ENCODE measurements at regions not wholly inside any gene's neighbourhood (a gene's known extent, or its start where the extent isn't known, plus 50 kb on each side); places are given as distances from the start of the nearest gene placed in this dataset.
A peak's percentile ranks its signal among the peaks of the same experiment; 100 is the strongest.

- Histone ChIP-seq H3K4me3 (no peak overlapping the region), H3K36me3 (ENCODE audit: insufficient read depth in 1 of 2, low read depth in 1 of 2) (no peaks in the 10 kb centered on the region), H3K27ac (no peak overlapping the region), H3K4me1 (no peaks in the 10 kb centered on the region), H3K27me3 (ENCODE audit: insufficient read depth in 3 of 3, low read length in 2 of 3) (no peaks in the 10 kb centered on the region), H3K9me3 (no peaks in the 10 kb centered on the region)
- WGBS, 3 donors: 91 to 98% (median 94%) methylated on average over 3 of the region's 3 CpGs
- ATAC-seq: no peak
- intact Hi-C loops (cut with DNase I): loop anchor here (5.0 to 10.0 kb wide), 2 partner anchors 144 to 147 kb away; no protein-coding TSS in a partner anchor
- TF ChIP-seq CTCF (IDR thresholded peaks at IDR 0.05): no peak
- no peak for DNase-seq
These were observed 423.1 kb upstream of the CHST9 start for GRCh38 chr18:27608174-27608573.

- H3K9me3 ChIP-seq: no peaks in the 10 kb centered on the region
- H3K36me3 ChIP-seq (ENCODE audit: insufficient read depth in 1 of 2, low read depth in 1 of 2): no peaks in the 10 kb centered on the region
- intact Hi-C loops (cut with DNase I): loop anchor here (5.0 to 10.0 kb wide), 2 partner anchors 146 to 148 kb away; no protein-coding TSS in a partner anchor
- no peak for TF ChIP-seq CTCF (IDR thresholded peaks at IDR 0.05)
- H3K4me1 ChIP-seq: peaks cover 5% of the 10 kb centered on the region
- DNase-seq (no peak), ATAC-seq (no peak)
- no peak overlapping the region for H3K27ac ChIP-seq
- H3K27me3 ChIP-seq (ENCODE audit: insufficient read depth in 3 of 3, low read length in 2 of 3): no peaks in the 10 kb centered on the region
- 55 to 64% (median 60%) methylated on average over 2 of the region's 2 CpGs for WGBS, 3 donors
- H3K4me3 ChIP-seq: no peak overlapping the region
These were observed 421.6 kb upstream of the CHST9 start for GRCh38 chr18:27606741-27607140.

DNA sequence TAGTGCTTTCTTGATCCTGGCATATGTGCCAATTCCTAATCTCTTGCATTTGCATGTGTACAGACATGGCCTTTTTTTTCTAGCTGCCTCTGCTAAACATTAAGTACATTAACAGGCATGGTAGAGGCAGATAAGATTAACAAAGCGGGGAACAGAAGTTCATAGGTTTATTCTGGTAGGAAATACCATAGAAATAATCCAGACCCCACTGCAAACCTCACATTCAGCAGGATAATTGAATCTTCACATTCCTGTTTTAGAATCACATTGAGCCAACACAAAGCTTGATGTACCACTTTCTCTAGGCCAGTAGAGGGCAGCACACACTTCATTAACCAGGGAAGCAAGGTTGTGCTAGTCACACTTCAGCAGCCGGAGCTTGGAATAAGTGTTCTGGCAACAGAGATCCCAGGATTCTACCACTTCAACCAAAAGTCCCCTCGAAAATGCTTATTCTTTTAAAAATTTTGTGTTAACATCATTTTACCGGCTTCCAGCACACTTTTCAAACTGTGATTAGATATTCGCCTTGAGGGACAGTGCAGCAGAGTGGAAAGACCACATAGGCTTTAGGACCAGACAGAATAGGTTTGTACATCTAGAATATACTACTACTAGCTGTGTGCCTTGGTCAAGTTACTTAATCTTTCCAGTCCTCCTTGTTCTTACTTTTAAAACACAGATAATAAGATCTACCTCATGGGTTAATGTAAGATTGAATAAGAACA, 420.2 kb upstream of the CHST9 start:
- H3K27me3 ChIP-seq (ENCODE audit: insufficient read depth in 3 of 3, low read length in 2 of 3): no peaks in the 10 kb centered on the region
- intact Hi-C loops (cut with DNase I): loop anchor here (5.0 to 10.0 kb wide), 2 partner anchors 147 to 150 kb away; no protein-coding TSS in a partner anchor
- ATAC-seq (peak; percentile 71 to 89 (median 80)), DNase-seq (no peak)
- 30% methylated on average over 5 of the region's 5 CpGs for WGBS, 3 donors
- no peak overlapping the region for H3K4me3 ChIP-seq
- H3K9me3 ChIP-seq: no peaks in the 10 kb centered on the region
- TF ChIP-seq CTCF (IDR thresholded peaks at IDR 0.05): peak; percentile 74
- no peaks in the 10 kb centered on the region for H3K36me3 ChIP-seq (ENCODE audit: insufficient read depth in 1 of 2, low read depth in 1 of 2)
- H3K27ac ChIP-seq: no peak overlapping the region
- peaks cover 5% of the 10 kb centered on the region for H3K4me1 ChIP-seq

- Histone ChIP-seq H3K9me3 (no peaks in the 10 kb centered on the region), H3K27me3 (ENCODE audit: insufficient read depth in 3 of 3, low read length in 2 of 3) (no peaks in the 10 kb centered on the region), H3K27ac (no peak overlapping the region), H3K4me1 (peaks cover 5% of the 10 kb centered on the region), H3K36me3 (ENCODE audit: insufficient read depth in 1 of 2, low read depth in 1 of 2) (no peaks in the 10 kb centered on the region), H3K4me3 (no peak overlapping the region)
- no peak for ATAC-seq
- 94 to 97% (median 95%) methylated on average over 4 of the region's 4 CpGs for WGBS, 3 donors
- no peak for TF ChIP-seq CTCF (IDR thresholded peaks at IDR 0.05)
- no peak for DNase-seq
- intact Hi-C loops (cut with DNase I): loop anchor here in 1 of 2 donors (10.0 kb wide), 1 partner anchor 150 kb away; no protein-coding TSS in a partner anchor
These were observed 419.5 kb upstream of the CHST9 start for GRCh38 chr18:27604583-27604982.

Measured in psoas muscle (tissue), 7 donors.